Chondrocyte (in vitro differentiated cells): ENCODE measurements at regions not wholly inside any gene's neighbourhood (a gene's known extent, or its start where the extent isn't known, plus 50 kb on each side); places are given as distances from the start of the nearest gene placed in this dataset.

Experiments
- DNase-seq: peaks from one replicate; pipeline ENCODE4 v3.0.0; 2021; ENCODE audit warnings: mixed read lengths, low spot score
- H3K27ac Mint-ChIP-seq: one replicate; pipeline ENCODE4 v1.8.0; 2021; ENCODE audit warnings: mild to moderate bottlenecking, moderate library complexity, mixed read lengths; ENCODE audit not compliant: unreplicated experiment
- H3K27me3 Mint-ChIP-seq: 2 replicates; pipeline ENCODE4 v1.8.0; 2021; ENCODE audit warnings: low read depth, mixed read lengths
- H3K36me3 Mint-ChIP-seq: 2 replicates; pipeline ENCODE4 v1.8.0; 2021; ENCODE audit warnings: low read depth, mixed read lengths
- H3K4me1 Mint-ChIP-seq: 2 replicates; pipeline ENCODE4 v1.8.0; 2021; ENCODE audit warnings: low read depth, mild to moderate bottlenecking, mixed read lengths
- H3K4me3 Mint-ChIP-seq: one replicate; pipeline ENCODE4 v1.8.0; 2021; ENCODE audit warnings: mild to moderate bottlenecking, moderate library complexity, mixed read lengths; ENCODE audit not compliant: unreplicated experiment
- H3K9me3 Mint-ChIP-seq: 2 replicates; pipeline ENCODE4 v1.8.0; 2021; ENCODE audit warnings: low read depth, mixed read lengths
- TF ChIP-seq, protein P1 (sequence below): fragments of 200-600 bp; sonication (generic); IDR thresholded peaks from 2 replicates; pipeline ENCODE4 v1.5.0; 2021; ENCODE audit warnings: antibody characterized with exemption, mild to moderate bottlenecking, moderate library complexity

GRCh38 chr5:148000036-148000435 is 63.7 kb upstream of the SPINK5 start:
- peaks cover 20% of the 10 kb centered on the region for H3K36me3 Mint-ChIP-seq
- no peak overlapping the region for H3K27ac Mint-ChIP-seq
- H3K9me3 Mint-ChIP-seq: peaks cover 28% of the 10 kb centered on the region
- no peak overlapping the region for H3K4me3 Mint-ChIP-seq
- H3K4me1 Mint-ChIP-seq: peaks cover 3% of the 10 kb centered on the region
- TF ChIP-seq, protein P1, sequence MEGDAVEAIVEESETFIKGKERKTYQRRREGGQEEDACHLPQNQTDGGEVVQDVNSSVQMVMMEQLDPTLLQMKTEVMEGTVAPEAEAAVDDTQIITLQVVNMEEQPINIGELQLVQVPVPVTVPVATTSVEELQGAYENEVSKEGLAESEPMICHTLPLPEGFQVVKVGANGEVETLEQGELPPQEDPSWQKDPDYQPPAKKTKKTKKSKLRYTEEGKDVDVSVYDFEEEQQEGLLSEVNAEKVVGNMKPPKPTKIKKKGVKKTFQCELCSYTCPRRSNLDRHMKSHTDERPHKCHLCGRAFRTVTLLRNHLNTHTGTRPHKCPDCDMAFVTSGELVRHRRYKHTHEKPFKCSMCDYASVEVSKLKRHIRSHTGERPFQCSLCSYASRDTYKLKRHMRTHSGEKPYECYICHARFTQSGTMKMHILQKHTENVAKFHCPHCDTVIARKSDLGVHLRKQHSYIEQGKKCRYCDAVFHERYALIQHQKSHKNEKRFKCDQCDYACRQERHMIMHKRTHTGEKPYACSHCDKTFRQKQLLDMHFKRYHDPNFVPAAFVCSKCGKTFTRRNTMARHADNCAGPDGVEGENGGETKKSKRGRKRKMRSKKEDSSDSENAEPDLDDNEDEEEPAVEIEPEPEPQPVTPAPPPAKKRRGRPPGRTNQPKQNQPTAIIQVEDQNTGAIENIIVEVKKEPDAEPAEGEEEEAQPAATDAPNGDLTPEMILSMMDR: no peak
- no peak for DNase-seq
- no peaks in the 10 kb centered on the region for H3K27me3 Mint-ChIP-seq

- H3K4me1 Mint-ChIP-seq: peaks cover 3% of the 10 kb centered on the region
- DNase-seq: no peak
- peaks cover 20% of the 10 kb centered on the region for H3K36me3 Mint-ChIP-seq
- H3K27ac Mint-ChIP-seq: no peak overlapping the region
- H3K27me3 Mint-ChIP-seq: no peaks in the 10 kb centered on the region
- no peak overlapping the region for H3K4me3 Mint-ChIP-seq
- TF ChIP-seq, protein P1: no peak
- peaks cover 28% of the 10 kb centered on the region for H3K9me3 Mint-ChIP-seq
Observed at GRCh38 chr5:147998704-147999103, 65.1 kb upstream of the SPINK5 start.

DNA sequence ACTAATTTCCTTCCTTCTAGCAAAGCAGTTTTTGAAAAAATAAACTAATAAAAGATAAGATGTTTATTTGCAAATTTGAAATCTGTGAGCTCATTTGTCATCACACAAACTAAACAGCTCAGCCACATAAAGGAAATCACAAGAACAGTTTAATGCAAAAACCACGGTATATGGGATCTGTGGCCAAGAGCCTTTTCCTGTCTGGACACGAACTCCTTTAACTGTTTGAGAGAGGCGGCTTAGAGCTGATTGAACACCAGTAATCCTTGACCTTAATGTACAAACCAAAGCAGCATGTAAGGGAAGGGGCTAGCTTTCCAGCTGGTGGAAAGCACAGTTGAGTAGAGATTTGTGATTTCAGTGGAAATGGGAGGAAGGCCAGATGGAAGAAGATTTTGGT is 66.3 kb upstream of the SPINK5 start:
- Mint-ChIP-seq H3K4me3 (no peak overlapping the region), H3K27ac (no peak overlapping the region), H3K4me1 (peaks cover 3% of the 10 kb centered on the region), H3K36me3 (peaks cover 15% of the 10 kb centered on the region), H3K9me3 (peaks cover 22% of the 10 kb centered on the region), H3K27me3 (no peaks in the 10 kb centered on the region)
- TF ChIP-seq, protein P1: no peak
- DNase-seq: no peak

DNA sequence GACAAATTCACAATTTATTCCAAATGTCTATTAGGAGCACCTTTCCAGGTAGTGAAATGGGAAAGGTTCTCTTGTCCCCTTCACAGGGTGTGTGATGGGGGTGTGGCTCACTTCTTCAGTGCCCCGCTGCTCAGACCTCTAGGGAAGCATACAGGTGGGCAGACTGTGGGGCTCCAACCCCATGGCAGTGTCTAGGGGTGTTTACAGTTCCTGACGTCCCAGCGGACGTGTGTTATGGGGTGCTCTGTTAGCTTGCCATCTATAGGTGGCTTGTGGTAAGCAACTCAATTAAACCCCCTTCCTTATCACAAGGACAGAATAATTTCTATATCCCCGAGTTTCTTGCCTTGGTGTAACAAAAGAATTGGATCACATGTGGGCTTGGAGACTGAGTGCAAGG is 67.4 kb upstream of the SPINK5 start:
- Mint-ChIP-seq H3K27me3 (no peaks in the 10 kb centered on the region), H3K36me3 (peaks cover 9% of the 10 kb centered on the region), H3K4me1 (peaks cover 3% of the 10 kb centered on the region), H3K9me3 (peaks cover 16% of the 10 kb centered on the region), H3K4me3 (no peak overlapping the region), H3K27ac (no peak overlapping the region)
- TF ChIP-seq, protein P1: no peak
- DNase-seq: peak; percentile 61

GRCh38 chr5:147995846-147996245 is 67.9 kb upstream of the SPINK5 start:
- peaks cover 14% of the 10 kb centered on the region for H3K9me3 Mint-ChIP-seq
- no peak overlapping the region for H3K4me3 Mint-ChIP-seq
- no peak overlapping the region for H3K27ac Mint-ChIP-seq

More at GRCh38 chr5:147995846-147996245, 67.9 kb upstream of the SPINK5 start:
- TF ChIP-seq, protein P1: no peak
- no peak for DNase-seq
- Mint-ChIP-seq H3K36me3 (peaks cover 9% of the 10 kb centered on the region), H3K4me1 (peaks cover 3% of the 10 kb centered on the region), H3K27me3 (no peaks in the 10 kb centered on the region)
